Panc1 (cell line): ENCODE measurements at regions not wholly inside any gene's neighbourhood (a gene's known extent, or its start where the extent isn't known, plus 50 kb on each side); places are given as distances from the start of the nearest gene placed in this dataset.

Experiments
- CTCF ChIP-seq: fragments of 450-650 bp; IDR thresholded peaks from 2 replicates; pipeline ENCODE4 v1.5.1; 2017; ENCODE audit warnings: mild to moderate bottlenecking
- POLR2AphosphoS5 ChIP-seq: IDR thresholded peaks from 2 replicates; pipeline ENCODE4 v1.6.1; 2012; ENCODE audit warnings: mild to moderate bottlenecking, low read depth, low read length, moderate library complexity
- REST ChIP-seq, 2 experiments: IDR thresholded peaks; 2 replicates each; pipeline ENCODE4 v1.6.1; 2011 to 2012; ENCODE audit warnings: low read depth in 2 of 2, control low read depth in 1 of 2, low read length in 1 of 2, mild to moderate bottlenecking in 1 of 2, moderate library complexity in 1 of 2; ENCODE audit not compliant: insufficient read depth in 1 of 2
- TCF7L2 ChIP-seq: IDR thresholded peaks from 2 replicates; pipeline ENCODE4 v1.6.1; 2011; ENCODE audit warnings: mild to moderate bottlenecking, low read depth, low read length, inconsistent platforms

GRCh38 chr13:90230311-90230710 is 1117.2 kb upstream of the MIR17HG start:
- TF ChIP-seq CTCF (no peak), TCF7L2 (no peak), REST (IDR thresholded peaks at IDR 0.05; ENCODE audit: insufficient read depth in 1 of 2, low read depth in 2 of 2, low read length in 1 of 2) (no peak), POLR2AphosphoS5 (no peak)
